ENCODE measurements at regions not wholly inside any gene's neighbourhood (a gene's known extent, or its start where the extent isn't known, plus 50 kb on each side); places are given as distances from the start of the nearest gene placed in this dataset.

DNA sequence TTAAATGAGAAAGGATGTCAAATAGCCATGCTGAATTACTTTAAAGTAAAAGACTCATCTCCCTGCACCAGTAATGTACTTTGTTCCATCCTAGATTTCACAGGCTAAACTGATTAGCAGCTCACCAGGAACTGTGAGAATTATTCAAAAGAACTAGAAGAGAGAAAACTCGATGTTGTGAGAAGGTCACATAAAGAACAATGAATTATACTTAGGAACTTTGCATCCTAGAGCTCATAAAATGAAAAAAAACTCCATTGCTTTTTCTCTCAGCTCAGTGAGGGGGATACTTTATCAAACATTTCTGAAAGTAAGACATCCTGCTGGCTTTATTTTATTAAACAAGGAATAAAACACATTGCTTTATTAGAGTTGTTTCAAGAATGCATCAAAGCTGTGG, 278.5 kb downstream of the MRPL39 start:
- TF ChIP-seq RFX5 (IDR thresholded peaks at IDR 0.05) = no peak
- TF ChIP-seq, protein P1, sequence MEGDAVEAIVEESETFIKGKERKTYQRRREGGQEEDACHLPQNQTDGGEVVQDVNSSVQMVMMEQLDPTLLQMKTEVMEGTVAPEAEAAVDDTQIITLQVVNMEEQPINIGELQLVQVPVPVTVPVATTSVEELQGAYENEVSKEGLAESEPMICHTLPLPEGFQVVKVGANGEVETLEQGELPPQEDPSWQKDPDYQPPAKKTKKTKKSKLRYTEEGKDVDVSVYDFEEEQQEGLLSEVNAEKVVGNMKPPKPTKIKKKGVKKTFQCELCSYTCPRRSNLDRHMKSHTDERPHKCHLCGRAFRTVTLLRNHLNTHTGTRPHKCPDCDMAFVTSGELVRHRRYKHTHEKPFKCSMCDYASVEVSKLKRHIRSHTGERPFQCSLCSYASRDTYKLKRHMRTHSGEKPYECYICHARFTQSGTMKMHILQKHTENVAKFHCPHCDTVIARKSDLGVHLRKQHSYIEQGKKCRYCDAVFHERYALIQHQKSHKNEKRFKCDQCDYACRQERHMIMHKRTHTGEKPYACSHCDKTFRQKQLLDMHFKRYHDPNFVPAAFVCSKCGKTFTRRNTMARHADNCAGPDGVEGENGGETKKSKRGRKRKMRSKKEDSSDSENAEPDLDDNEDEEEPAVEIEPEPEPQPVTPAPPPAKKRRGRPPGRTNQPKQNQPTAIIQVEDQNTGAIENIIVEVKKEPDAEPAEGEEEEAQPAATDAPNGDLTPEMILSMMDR (IDR thresholded peaks at IDR 0.05) = no peak
- TF ChIP-seq EP300 (IDR thresholded peaks at IDR 0.05) = no peak
- no peak for TF ChIP-seq POLR2A (IDR thresholded peaks at IDR 0.05; ENCODE audit: low read length)
- no peak for TF ChIP-seq NFE2L2 (conservative IDR thresholded peaks at IDR 0.05; ENCODE audit: low read length)
- no peak for TF ChIP-seq EHMT2 (IDR thresholded peaks at IDR 0.05; ENCODE audit: low read depth)
- TF ChIP-seq, protein P2, sequence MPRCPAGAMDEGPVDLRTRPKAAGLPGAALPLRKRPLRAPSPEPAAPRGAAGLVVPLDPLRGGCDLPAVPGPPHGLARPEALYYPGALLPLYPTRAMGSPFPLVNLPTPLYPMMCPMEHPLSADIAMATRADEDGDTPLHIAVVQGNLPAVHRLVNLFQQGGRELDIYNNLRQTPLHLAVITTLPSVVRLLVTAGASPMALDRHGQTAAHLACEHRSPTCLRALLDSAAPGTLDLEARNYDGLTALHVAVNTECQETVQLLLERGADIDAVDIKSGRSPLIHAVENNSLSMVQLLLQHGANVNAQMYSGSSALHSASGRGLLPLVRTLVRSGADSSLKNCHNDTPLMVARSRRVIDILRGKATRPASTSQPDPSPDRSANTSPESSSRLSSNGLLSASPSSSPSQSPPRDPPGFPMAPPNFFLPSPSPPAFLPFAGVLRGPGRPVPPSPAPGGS (IDR thresholded peaks at IDR 0.05) = no peak
- TF ChIP-seq, protein P3, sequence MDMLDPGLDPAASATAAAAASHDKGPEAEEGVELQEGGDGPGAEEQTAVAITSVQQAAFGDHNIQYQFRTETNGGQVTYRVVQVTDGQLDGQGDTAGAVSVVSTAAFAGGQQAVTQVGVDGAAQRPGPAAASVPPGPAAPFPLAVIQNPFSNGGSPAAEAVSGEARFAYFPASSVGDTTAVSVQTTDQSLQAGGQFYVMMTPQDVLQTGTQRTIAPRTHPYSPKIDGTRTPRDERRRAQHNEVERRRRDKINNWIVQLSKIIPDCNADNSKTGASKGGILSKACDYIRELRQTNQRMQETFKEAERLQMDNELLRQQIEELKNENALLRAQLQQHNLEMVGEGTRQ (IDR thresholded peaks at IDR 0.05) = no peak
- no peak for TF ChIP-seq JUN (IDR thresholded peaks at IDR 0.05)
- no peak for TF ChIP-seq RCOR1 (IDR thresholded peaks at IDR 0.05; ENCODE audit: low read depth, low read length)
- no peak for TF ChIP-seq ZNF302 (CRISPR knock-in tag; IDR thresholded peaks at IDR 0.05)
- TF ChIP-seq POLR2AphosphoS2 (conservative IDR thresholded peaks at IDR 0.05; ENCODE audit: low read length) = no peak
- TF ChIP-seq CBX2 (IDR thresholded peaks at IDR 0.05; ENCODE audit: borderline replicate concordance, low read depth) = no peak

Data from A549 (cell line).